SK-N-SH treated with all-trans-retinoic acid at 6 μM for 48 hours (cell line): ENCODE measurements at regions not wholly inside any gene's neighbourhood (a gene's known extent, or its start where the extent isn't known, plus 50 kb on each side); places are given as distances from the start of the nearest gene placed in this dataset.
"Not testable (repeated sequence)": the region's sequence is repeated elsewhere in the genome, so short reads cannot be mapped to it uniquely, and the experiment has no call there.

Experiments used
- ARNTL ChIP-seq: fragments of 450-650 bp; formaldehyde crosslinking; IDR thresholded peaks from 2 replicates; pipeline ENCODE4 v1.5.0; 2020; ENCODE audit warnings: low read depth, mild to moderate bottlenecking, moderate library complexity, borderline replicate concordance
- BACH2 ChIP-seq: fragments of 250-450 bp; sonication (Bioruptor Pico); IDR thresholded peaks from 2 replicates; pipeline ENCODE4 v1.9.0; 2021; ENCODE audit warnings: mild to moderate bottlenecking, borderline replicate concordance
- CSDC2 ChIP-seq: fragments of 250-450 bp; sonication (Bioruptor Pico); IDR thresholded peaks from 2 replicates; pipeline ENCODE4 v1.5.0; 2020; ENCODE audit warnings: mild to moderate bottlenecking, moderate library complexity
- ESRRG ChIP-seq: fragments of 250-450 bp; sonication (Bioruptor Pico); IDR thresholded peaks from 2 replicates; pipeline ENCODE4 v1.6.1; 2021; ENCODE audit warnings: mild to moderate bottlenecking
- OSR1 ChIP-seq: fragments of 250-450 bp; sonication (Bioruptor Pico); IDR thresholded peaks from 2 replicates; pipeline ENCODE4 v1.8.0; 2022; ENCODE audit warnings: moderate library complexity, mild to moderate bottlenecking, inconsistent platforms
- PPARA ChIP-seq: fragments of 250-450 bp; sonication (Bioruptor Pico); IDR thresholded peaks from 2 replicates; pipeline ENCODE4 v1.5.0; 2020; ENCODE audit warnings: mild to moderate bottlenecking, borderline replicate concordance
- RARB ChIP-seq: fragments of 250-450 bp; sonication (Bioruptor Pico); IDR thresholded peaks from 2 replicates; pipeline ENCODE4 v1.8.0; 2021; ENCODE audit warnings: mild to moderate bottlenecking, moderate library complexity
- TCF4 ChIP-seq: fragments of 250-450 bp; sonication (Bioruptor Pico); IDR thresholded peaks from 2 replicates; pipeline ENCODE4 v1.8.0; 2021; ENCODE audit warnings: mild to moderate bottlenecking, moderate library complexity, borderline replicate concordance
- ZC3H10 ChIP-seq: fragments of 250-450 bp; sonication (Bioruptor Pico); IDR thresholded peaks from 2 replicates; pipeline ENCODE4 v1.5.1; 2021; ENCODE audit warnings: mild to moderate bottlenecking, moderate library complexity
- ZNF70 ChIP-seq: fragments of 450-650 bp; formaldehyde crosslinking; IDR thresholded peaks from 2 replicates; pipeline ENCODE4 v1.5.0; 2020; ENCODE audit warnings: mild to moderate bottlenecking, moderate library complexity
- TF ChIP-seq, protein P1 (sequence below): fragments of 250-450 bp; sonication (Bioruptor Pico); IDR thresholded peaks from 2 replicates; pipeline ENCODE4 v1.5.1; 2020; ENCODE audit warnings: low read depth, mild to moderate bottlenecking, moderate library complexity
- TF ChIP-seq, protein P2 (sequence below): fragments of 250-450 bp; sonication (Bioruptor Pico); IDR thresholded peaks from 2 replicates; pipeline ENCODE4 v1.5.1; 2021; ENCODE audit warnings: mild to moderate bottlenecking, moderate library complexity
- TF ChIP-seq, protein P3 (sequence below): fragments of 250-450 bp; sonication (Bioruptor Pico); IDR thresholded peaks from 2 replicates; pipeline ENCODE4 v1.5.0; 2020; ENCODE audit warnings: mild to moderate bottlenecking, moderate library complexity
- TF ChIP-seq, protein P4 (sequence below): fragments of 250-450 bp; sonication (Bioruptor Pico); IDR thresholded peaks from 2 replicates; pipeline ENCODE4 v1.8.0; 2021; ENCODE audit warnings: low read depth, mild to moderate bottlenecking, moderate library complexity, borderline replicate concordance

DNA sequence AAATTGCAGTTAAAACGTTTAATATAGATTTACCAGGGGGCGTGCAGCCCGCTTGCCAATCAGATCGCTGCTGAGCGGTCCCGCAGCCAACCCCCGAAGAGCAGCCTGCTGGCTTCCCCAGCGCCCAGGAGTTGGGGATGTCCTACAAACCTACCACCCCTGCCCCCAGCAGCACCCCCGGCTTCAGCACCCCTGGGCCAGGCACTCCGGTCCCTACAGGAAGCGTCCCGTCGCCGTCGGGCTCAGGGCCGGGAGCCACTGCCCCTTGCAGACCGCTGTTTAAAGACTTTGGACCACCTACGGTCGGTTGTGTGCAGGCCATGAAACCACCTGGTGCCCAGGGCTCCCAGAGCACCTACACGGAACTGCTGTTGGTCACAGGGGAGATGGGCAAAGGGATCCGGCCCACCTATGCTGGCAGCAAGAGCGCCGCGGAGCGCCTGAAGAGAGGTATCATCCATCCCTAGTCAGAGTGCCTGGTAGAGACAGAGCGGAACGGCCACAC is 1654.9 kb downstream of the SPATA31A7 start:
- TF ChIP-seq, protein P1, sequence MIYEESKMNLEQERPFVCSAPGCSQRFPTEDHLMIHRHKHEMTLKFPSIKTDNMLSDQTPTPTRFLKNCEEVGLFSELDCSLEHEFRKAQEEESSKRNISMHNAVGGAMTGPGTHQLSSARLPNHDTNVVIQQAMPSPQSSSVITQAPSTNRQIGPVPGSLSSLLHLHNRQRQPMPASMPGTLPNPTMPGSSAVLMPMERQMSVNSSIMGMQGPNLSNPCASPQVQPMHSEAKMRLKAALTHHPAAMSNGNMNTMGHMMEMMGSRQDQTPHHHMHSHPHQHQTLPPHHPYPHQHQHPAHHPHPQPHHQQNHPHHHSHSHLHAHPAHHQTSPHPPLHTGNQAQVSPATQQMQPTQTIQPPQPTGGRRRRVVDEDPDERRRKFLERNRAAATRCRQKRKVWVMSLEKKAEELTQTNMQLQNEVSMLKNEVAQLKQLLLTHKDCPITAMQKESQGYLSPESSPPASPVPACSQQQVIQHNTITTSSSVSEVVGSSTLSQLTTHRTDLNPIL (CRISPR knock-in tag) = not testable (repeated sequence)
- TF ChIP-seq RARB (CRISPR knock-in tag); ARNTL; CSDC2; BACH2 (CRISPR knock-in tag); TCF4 (CRISPR knock-in tag); OSR1; ZNF70 (CRISPR knock-in tag); PPARA (CRISPR knock-in tag); ZC3H10 (CRISPR knock-in tag); ESRRG (CRISPR knock-in tag): not testable (repeated sequence)
- TF ChIP-seq, protein P2, sequence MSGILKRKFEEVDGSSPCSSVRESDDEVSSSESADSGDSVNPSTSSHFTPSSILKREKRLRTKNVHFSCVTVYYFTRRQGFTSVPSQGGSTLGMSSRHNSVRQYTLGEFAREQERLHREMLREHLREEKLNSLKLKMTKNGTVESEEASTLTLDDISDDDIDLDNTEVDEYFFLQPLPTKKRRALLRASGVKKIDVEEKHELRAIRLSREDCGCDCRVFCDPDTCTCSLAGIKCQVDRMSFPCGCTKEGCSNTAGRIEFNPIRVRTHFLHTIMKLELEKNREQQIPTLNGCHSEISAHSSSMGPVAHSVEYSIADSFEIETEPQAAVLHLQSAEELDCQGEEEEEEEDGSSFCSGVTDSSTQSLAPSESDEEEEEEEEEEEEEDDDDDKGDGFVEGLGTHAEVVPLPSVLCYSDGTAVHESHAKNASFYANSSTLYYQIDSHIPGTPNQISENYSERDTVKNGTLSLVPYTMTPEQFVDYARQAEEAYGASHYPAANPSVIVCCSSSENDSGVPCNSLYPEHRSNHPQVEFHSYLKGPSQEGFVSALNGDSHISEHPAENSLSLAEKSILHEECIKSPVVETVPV (CRISPR knock-in tag) = not testable (repeated sequence)
- TF ChIP-seq, protein P3, sequence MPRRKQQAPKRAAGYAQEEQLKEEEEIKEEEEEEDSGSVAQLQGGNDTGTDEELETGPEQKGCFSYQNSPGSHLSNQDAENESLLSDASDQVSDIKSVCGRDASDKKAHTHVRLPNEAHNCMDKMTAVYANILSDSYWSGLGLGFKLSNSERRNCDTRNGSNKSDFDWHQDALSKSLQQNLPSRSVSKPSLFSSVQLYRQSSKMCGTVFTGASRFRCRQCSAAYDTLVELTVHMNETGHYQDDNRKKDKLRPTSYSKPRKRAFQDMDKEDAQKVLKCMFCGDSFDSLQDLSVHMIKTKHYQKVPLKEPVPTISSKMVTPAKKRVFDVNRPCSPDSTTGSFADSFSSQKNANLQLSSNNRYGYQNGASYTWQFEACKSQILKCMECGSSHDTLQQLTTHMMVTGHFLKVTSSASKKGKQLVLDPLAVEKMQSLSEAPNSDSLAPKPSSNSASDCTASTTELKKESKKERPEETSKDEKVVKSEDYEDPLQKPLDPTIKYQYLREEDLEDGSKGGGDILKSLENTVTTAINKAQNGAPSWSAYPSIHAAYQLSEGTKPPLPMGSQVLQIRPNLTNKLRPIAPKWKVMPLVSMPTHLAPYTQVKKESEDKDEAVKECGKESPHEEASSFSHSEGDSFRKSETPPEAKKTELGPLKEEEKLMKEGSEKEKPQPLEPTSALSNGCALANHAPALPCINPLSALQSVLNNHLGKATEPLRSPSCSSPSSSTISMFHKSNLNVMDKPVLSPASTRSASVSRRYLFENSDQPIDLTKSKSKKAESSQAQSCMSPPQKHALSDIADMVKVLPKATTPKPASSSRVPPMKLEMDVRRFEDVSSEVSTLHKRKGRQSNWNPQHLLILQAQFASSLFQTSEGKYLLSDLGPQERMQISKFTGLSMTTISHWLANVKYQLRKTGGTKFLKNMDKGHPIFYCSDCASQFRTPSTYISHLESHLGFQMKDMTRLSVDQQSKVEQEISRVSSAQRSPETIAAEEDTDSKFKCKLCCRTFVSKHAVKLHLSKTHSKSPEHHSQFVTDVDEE (CRISPR knock-in tag) = not testable (repeated sequence)
- TF ChIP-seq, protein P4, sequence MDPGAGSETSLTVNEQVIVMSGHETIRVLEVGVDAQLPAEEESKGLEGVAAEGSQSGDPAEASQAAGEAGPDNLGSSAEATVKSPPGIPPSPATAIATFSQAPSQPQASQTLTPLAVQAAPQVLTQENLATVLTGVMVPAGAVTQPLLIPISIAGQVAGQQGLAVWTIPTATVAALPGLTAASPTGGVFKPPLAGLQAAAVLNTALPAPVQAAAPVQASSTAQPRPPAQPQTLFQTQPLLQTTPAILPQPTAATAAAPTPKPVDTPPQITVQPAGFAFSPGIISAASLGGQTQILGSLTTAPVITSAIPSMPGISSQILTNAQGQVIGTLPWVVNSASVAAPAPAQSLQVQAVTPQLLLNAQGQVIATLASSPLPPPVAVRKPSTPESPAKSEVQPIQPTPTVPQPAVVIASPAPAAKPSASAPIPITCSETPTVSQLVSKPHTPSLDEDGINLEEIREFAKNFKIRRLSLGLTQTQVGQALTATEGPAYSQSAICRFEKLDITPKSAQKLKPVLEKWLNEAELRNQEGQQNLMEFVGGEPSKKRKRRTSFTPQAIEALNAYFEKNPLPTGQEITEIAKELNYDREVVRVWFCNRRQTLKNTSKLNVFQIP (CRISPR knock-in tag) = not testable (repeated sequence)
